Upper lobe of left lung (tissue), 4 donors: ENCODE measurements at regions not wholly inside any gene's neighbourhood (a gene's known extent, or its start where the extent isn't known, plus 50 kb on each side); places are given as distances from the start of the nearest gene placed in this dataset.

Source experiments
- CTCF ChIP-seq, 6 experiments: fragments of 450-650 bp in 4 of 6; fragments of 200-600 bp in 2 of 6; sonication (generic) in 2 of 6; IDR thresholded peaks; one replicate each; pipeline ENCODE4 v1.5.1; 2016 to 2019; ENCODE audit warnings: antibody characterized with exemption in 6 of 6
- POLR2A ChIP-seq, 4 donors: fragments of 450-650 bp; IDR thresholded peaks; one replicate each; pipeline ENCODE4 v1.5.1; 2016 to 2017; ENCODE audit warnings: antibody characterized with exemption in 4 of 4, mild to moderate bottlenecking in 2 of 4

- TF ChIP-seq CTCF (IDR thresholded peaks at IDR 0.05) (no peak), POLR2A (IDR thresholded peaks at IDR 0.05) (no peak)
Observed at GRCh38 chr11:70889411-70889810, 363.0 kb downstream of the SHANK2 start.
